ENCODE measurements at regions not wholly inside any gene's neighbourhood (a gene's known extent, or its start where the extent isn't known, plus 50 kb on each side); places are given as distances from the start of the nearest gene placed in this dataset.
A peak's percentile ranks its signal among the peaks of the same experiment; 100 is the strongest.
"Not testable (repeated sequence)": the region's sequence is repeated elsewhere in the genome, so short reads cannot be mapped to it uniquely, and the experiment has no call there.

GRCh38 chr10:94116848-94117247 lies 123.1 kb downstream of the PLCE1 start:
- Histone ChIP-seq H3K27me3 (ENCODE audit: control insufficient read depth, insufficient read depth, low read length) (no peaks in the 10 kb centered on the region), H3K36me3 (ENCODE audit: control insufficient read depth, insufficient read depth, low read length) (no peaks in the 10 kb centered on the region), H3K4me3 (ENCODE audit: low read depth, low read length) (no peak overlapping the region)
- DNase-seq (ENCODE audit: low read depth) = no peak
- no peak for TF ChIP-seq CTCF (IDR thresholded peaks at IDR 0.05; ENCODE audit: insufficient read depth, low read length, poor library complexity, severe bottlenecking)

- TF ChIP-seq CTCF (IDR thresholded peaks at IDR 0.05; ENCODE audit: insufficient read depth, low read length, poor library complexity, severe bottlenecking) = no peak
- Histone ChIP-seq H3K4me3 (ENCODE audit: low read depth, low read length) (no peak overlapping the region), H3K27me3 (ENCODE audit: control insufficient read depth, insufficient read depth, low read length) (no peaks in the 10 kb centered on the region), H3K36me3 (ENCODE audit: control insufficient read depth, insufficient read depth, low read length) (no peaks in the 10 kb centered on the region)
- DNase-seq (ENCODE audit: low read depth) = no peak
Observed at GRCh38 chr10:94122211-94122610, 128.5 kb downstream of the PLCE1 start.

- DNase-seq (ENCODE audit: low read depth) = peak; percentile 41
- no peak for TF ChIP-seq CTCF (IDR thresholded peaks at IDR 0.05; ENCODE audit: insufficient read depth, low read length, poor library complexity, severe bottlenecking)
- Histone ChIP-seq H3K27me3 (ENCODE audit: control insufficient read depth, insufficient read depth, low read length) (no peaks in the 10 kb centered on the region), H3K36me3 (ENCODE audit: control insufficient read depth, insufficient read depth, low read length) (no peaks in the 10 kb centered on the region), H3K4me3 (ENCODE audit: low read depth, low read length) (no peak overlapping the region)
Observed at GRCh38 chr10:94123258-94123995, 129.7 kb downstream of the PLCE1 start.

- not testable (repeated sequence) for H3K36me3 ChIP-seq (ENCODE audit: control insufficient read depth, insufficient read depth, low read length); H3K4me3 ChIP-seq (ENCODE audit: low read depth, low read length); DNase-seq (ENCODE audit: low read depth); H3K27me3 ChIP-seq (ENCODE audit: control insufficient read depth, insufficient read depth, low read length)
Observed at GRCh38 chr10:94124147-94124546, 130.4 kb downstream of the PLCE1 start.

GRCh38 chr10:94125268-94125667 lies 131.5 kb downstream of the PLCE1 start:
- H3K27me3 ChIP-seq (ENCODE audit: control insufficient read depth, insufficient read depth, low read length); DNase-seq (ENCODE audit: low read depth); H3K4me3 ChIP-seq (ENCODE audit: low read depth, low read length); H3K36me3 ChIP-seq (ENCODE audit: control insufficient read depth, insufficient read depth, low read length): not testable (repeated sequence)

- no peak for DNase-seq (ENCODE audit: low read depth)
- H3K36me3 ChIP-seq (ENCODE audit: control insufficient read depth, insufficient read depth, low read length) = no peaks in the 10 kb centered on the region
- TF ChIP-seq CTCF (IDR thresholded peaks at IDR 0.05; ENCODE audit: insufficient read depth, low read length, poor library complexity, severe bottlenecking) = no peak
- H3K4me3 ChIP-seq (ENCODE audit: low read depth, low read length) = no peak overlapping the region
- H3K27me3 ChIP-seq (ENCODE audit: control insufficient read depth, insufficient read depth, low read length) = no peaks in the 10 kb centered on the region
Observed at GRCh38 chr10:94125856-94126255, 132.1 kb downstream of the PLCE1 start.
